ENCODE measurements at regions not wholly inside any gene's neighbourhood (a gene's known extent, or its start where the extent isn't known, plus 50 kb on each side); places are given as distances from the start of the nearest gene placed in this dataset.

DNA sequence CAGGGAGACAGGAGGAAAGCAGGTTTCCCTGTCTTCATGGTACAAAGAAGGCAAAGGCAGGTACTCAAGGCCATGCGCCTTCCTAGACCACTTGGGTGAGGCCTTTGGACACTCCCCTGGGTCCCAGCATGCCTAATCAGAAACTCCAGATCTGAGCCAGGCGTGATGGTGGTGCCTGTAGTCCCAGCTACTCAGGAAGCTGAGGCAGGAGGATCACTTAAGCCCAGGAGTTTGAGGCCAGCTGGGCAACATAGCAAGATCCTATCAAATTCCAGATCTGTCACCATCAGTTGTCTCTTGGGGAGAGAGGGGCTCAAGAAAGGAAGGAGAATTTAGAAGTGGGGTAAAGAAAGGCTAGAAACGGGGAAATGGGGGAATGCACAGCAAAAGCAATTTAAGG, 96.3 kb upstream of the SLC25A33 start:
- Histone ChIP-seq H3K79me2 (ENCODE audit: insufficient read depth, low read length) (no peaks in the 10 kb centered on the region), H3K4me1 (ENCODE audit: insufficient read depth, low read length) (no peaks in the 10 kb centered on the region; the same call in 1 of the 2 replicates), H3K23me2 (ENCODE audit: insufficient read length, low read depth, low read length, poor library complexity, severe bottlenecking) (no peaks in the 10 kb centered on the region), H3K14ac (ENCODE audit: insufficient read depth, low read length) (no peak overlapping the region), H2BK20ac (ENCODE audit: low read depth, low read length, poor library complexity, severe bottlenecking) (no peak overlapping the region), H4K5ac (ENCODE audit: insufficient read length, low read depth, low read length) (no peak overlapping the region), H3K9ac (ENCODE audit: extremely low read depth, insufficient read length, low read length) (no peak overlapping the region), H3K9me3 (ENCODE audit: control insufficient read depth, low read depth, low read length) (no peaks in the 10 kb centered on the region), H3K56ac (ENCODE audit: insufficient read length, low read depth, low read length) (no peak overlapping the region), H3K79me1 (ENCODE audit: insufficient read depth, low read depth, low read length, poor library complexity, severe bottlenecking) (no peaks in the 10 kb centered on the region), H3K27ac (ENCODE audit: insufficient read length, low read depth, low read length) (no peak overlapping the region), H4K20me1 (ENCODE audit: control insufficient read depth, insufficient read depth, insufficient read length) (no peaks in the 10 kb centered on the region), H3K18ac (ENCODE audit: insufficient read length, low read depth, low read length) (no peak overlapping the region), H3K4me2 (ENCODE audit: insufficient read depth, insufficient read length, low read length) (no peak overlapping the region), H2AFZ (ENCODE audit: low read length) (no peak overlapping the region), H2BK12ac (ENCODE audit: insufficient read length, low read depth, low read length) (no peak overlapping the region), H2BK5ac (ENCODE audit: insufficient read length, low read length) (no peak overlapping the region), H3K23ac (ENCODE audit: insufficient read length, low read depth, low read length) (no peak overlapping the region), H2BK15ac (ENCODE audit: low read depth, low read length) (no peak overlapping the region), H3K4ac (ENCODE audit: low read depth, low read length) (no peak overlapping the region), H2BK120ac (ENCODE audit: low read depth, low read length, poor library complexity, severe bottlenecking) (no peak overlapping the region), H3K27me3 (ENCODE audit: insufficient read depth, low read length) (no peaks in the 10 kb centered on the region), H4K8ac (replicated peaks; ENCODE audit: insufficient read length, low read depth, low read length) (no peak overlapping the region), H4K91ac (ENCODE audit: insufficient read length, low read depth, low read length) (no peak overlapping the region), H3T11ph (ENCODE audit: low read length) (no peak overlapping the region), H2AK5ac (ENCODE audit: insufficient read length, low read length) (no peak overlapping the region)
- WGBS (ENCODE audit: extremely low coverage, insufficient read length, low lambda C conversion rate): no CpG with 5 or more reads among the region's 3 CpGs
- DNase-seq: no peak
- H3K9me3 Mint-ChIP-seq: no peaks in the 10 kb centered on the region
- H3K4me1 Mint-ChIP-seq: peaks cover 0 to 16% of the 10 kb centered on the region in 2 experiments; a peak in 2 of 4 replicates
- peaks cover 14% of the 10 kb centered on the region for H3K27me3 Mint-ChIP-seq (ENCODE audit: low read depth)
- H3K36me3 Mint-ChIP-seq (ENCODE audit: insufficient read depth in 1 of 3, low read depth in 3 of 3): no peaks in the 10 kb centered on the region
- TF ChIP-seq, protein P1, sequence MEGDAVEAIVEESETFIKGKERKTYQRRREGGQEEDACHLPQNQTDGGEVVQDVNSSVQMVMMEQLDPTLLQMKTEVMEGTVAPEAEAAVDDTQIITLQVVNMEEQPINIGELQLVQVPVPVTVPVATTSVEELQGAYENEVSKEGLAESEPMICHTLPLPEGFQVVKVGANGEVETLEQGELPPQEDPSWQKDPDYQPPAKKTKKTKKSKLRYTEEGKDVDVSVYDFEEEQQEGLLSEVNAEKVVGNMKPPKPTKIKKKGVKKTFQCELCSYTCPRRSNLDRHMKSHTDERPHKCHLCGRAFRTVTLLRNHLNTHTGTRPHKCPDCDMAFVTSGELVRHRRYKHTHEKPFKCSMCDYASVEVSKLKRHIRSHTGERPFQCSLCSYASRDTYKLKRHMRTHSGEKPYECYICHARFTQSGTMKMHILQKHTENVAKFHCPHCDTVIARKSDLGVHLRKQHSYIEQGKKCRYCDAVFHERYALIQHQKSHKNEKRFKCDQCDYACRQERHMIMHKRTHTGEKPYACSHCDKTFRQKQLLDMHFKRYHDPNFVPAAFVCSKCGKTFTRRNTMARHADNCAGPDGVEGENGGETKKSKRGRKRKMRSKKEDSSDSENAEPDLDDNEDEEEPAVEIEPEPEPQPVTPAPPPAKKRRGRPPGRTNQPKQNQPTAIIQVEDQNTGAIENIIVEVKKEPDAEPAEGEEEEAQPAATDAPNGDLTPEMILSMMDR (conservative IDR thresholded peaks at IDR 0.05): no peak
- peak overlapping the region in 1 of 3 experiments; percentile 27; a peak in 2 of 7 replicates for H3K27ac Mint-ChIP-seq
- H3K4me3 Mint-ChIP-seq: no peak overlapping the region

Data from H9 (cell line).